ENCODE measurements at regions not wholly inside any gene's neighbourhood (a gene's known extent, or its start where the extent isn't known, plus 50 kb on each side); places are given as distances from the start of the nearest gene placed in this dataset.

GRCh38 chr13:81207636-81208035, 866.7 kb upstream of the SPRY2 start:
- DNase-seq (ENCODE audit: low spot score), result no peak
- Histone ChIP-seq H2BK120ac (ENCODE audit: low read depth, low read length) (no peak overlapping the region), H3K36me3 (replicated peaks in 1 of 2; ENCODE audit: control insufficient read depth in 2 of 2, insufficient read depth in 2 of 2, low read length in 2 of 2) (no peaks in the 10 kb centered on the region), H4K91ac (ENCODE audit: low read depth, low read length, poor library complexity) (no peak overlapping the region), H3K4me2 (ENCODE audit: insufficient read depth, low read length, poor library complexity, severe bottlenecking) (no peak overlapping the region), H3K4me1 (ENCODE audit: control insufficient read depth in 2 of 2, insufficient read depth in 1 of 2, low read depth in 1 of 2, low read length in 2 of 2) (peaks cover 0 to 5% of the 10 kb centered on the region in 2 donors), H3K4ac (ENCODE audit: low read length) (no peak overlapping the region), H2BK5ac (ENCODE audit: low read length) (no peak overlapping the region), H3K9ac (ENCODE audit: low read depth, low read length, poor library complexity) (no peak overlapping the region), H4K8ac (ENCODE audit: low read depth, low read length) (no peak overlapping the region), H3K27ac (replicated peaks; ENCODE audit: low read length) (no peak overlapping the region), H3K18ac (ENCODE audit: low read length) (no peak overlapping the region), H3K9me3 (replicated peaks in 1 of 2; ENCODE audit: control insufficient read depth in 2 of 2, insufficient read depth in 1 of 2, low read depth in 1 of 2, low read length in 2 of 2) (no peaks in the 10 kb centered on the region), H3K4me3 (ENCODE audit: low read length in 2 of 2) (no peak overlapping the region), H2BK12ac (ENCODE audit: low read length) (no peak overlapping the region), H2AFZ (ENCODE audit: low read length) (no peak overlapping the region), H2AK5ac (ENCODE audit: low read depth, low read length) (no peak overlapping the region), H3K14ac (ENCODE audit: low read length) (no peak overlapping the region), H3K79me1 (ENCODE audit: low read depth, low read length) (no peaks in the 10 kb centered on the region), H3K27me3 (ENCODE audit: control insufficient read depth in 3 of 3, insufficient read depth in 3 of 3, low read depth in 1 of 3, low read length in 3 of 3) (no peaks in the 10 kb centered on the region), H2BK15ac (ENCODE audit: low read length) (no peak overlapping the region), H3K23ac (ENCODE audit: low read depth, low read length, poor library complexity) (no peak overlapping the region)
- WGBS, 2 donors (ENCODE audit: extremely low coverage in 2 of 2, insufficient read length in 2 of 2, insufficient replicate concordance in 1 of 2), result no CpG with 5 or more reads among the region's 3 CpGs

- no peak overlapping the region for H3K18ac ChIP-seq (ENCODE audit: low read length)
- H3K9me3 ChIP-seq (replicated peaks in 1 of 2; ENCODE audit: control insufficient read depth in 2 of 2, insufficient read depth in 1 of 2, low read depth in 1 of 2, low read length in 2 of 2), result no peaks in the 10 kb centered on the region
- no peaks in the 10 kb centered on the region for H3K27me3 ChIP-seq (ENCODE audit: control insufficient read depth in 3 of 3, insufficient read depth in 3 of 3, low read depth in 1 of 3, low read length in 3 of 3)
- H3K4me1 ChIP-seq (ENCODE audit: control insufficient read depth in 2 of 2, insufficient read depth in 1 of 2, low read depth in 1 of 2, low read length in 2 of 2), result peaks cover 0 to 5% of the 10 kb centered on the region in 2 donors
- H3K79me1 ChIP-seq (ENCODE audit: low read depth, low read length), result no peaks in the 10 kb centered on the region
- no peaks in the 10 kb centered on the region for H3K36me3 ChIP-seq (replicated peaks in 1 of 2; ENCODE audit: control insufficient read depth in 2 of 2, insufficient read depth in 2 of 2, low read length in 2 of 2)
- no peak overlapping the region for H3K4me2 ChIP-seq (ENCODE audit: insufficient read depth, low read length, poor library complexity, severe bottlenecking)
- no peak overlapping the region for H3K9ac ChIP-seq (ENCODE audit: low read depth, low read length, poor library complexity)
- H2BK12ac ChIP-seq (ENCODE audit: low read length), result no peak overlapping the region
- H2AFZ ChIP-seq (ENCODE audit: low read length), result no peak overlapping the region
- no peak overlapping the region for H4K8ac ChIP-seq (ENCODE audit: low read depth, low read length)
- H3K14ac ChIP-seq (ENCODE audit: low read length), result no peak overlapping the region
- H3K23ac ChIP-seq (ENCODE audit: low read depth, low read length, poor library complexity), result no peak overlapping the region
- no peak overlapping the region for H2AK5ac ChIP-seq (ENCODE audit: low read depth, low read length)
- H3K27ac ChIP-seq (replicated peaks; ENCODE audit: low read length), result no peak overlapping the region
- DNase-seq (ENCODE audit: low spot score), result no peak
- H2BK15ac ChIP-seq (ENCODE audit: low read length), result no peak overlapping the region
- no peak overlapping the region for H4K91ac ChIP-seq (ENCODE audit: low read depth, low read length, poor library complexity)
- no peak overlapping the region for H2BK120ac ChIP-seq (ENCODE audit: low read depth, low read length)
- no peak overlapping the region for H3K4ac ChIP-seq (ENCODE audit: low read length)
- no peak overlapping the region for H3K4me3 ChIP-seq (ENCODE audit: low read length in 2 of 2)
- no peak overlapping the region for H2BK5ac ChIP-seq (ENCODE audit: low read length)
These were observed 866.3 kb upstream of the SPRY2 start for GRCh38 chr13:81207231-81207630.

- no peak for DNase-seq (ENCODE audit: low spot score)
- Histone ChIP-seq H3K14ac (ENCODE audit: low read length) (no peak overlapping the region), H2BK120ac (ENCODE audit: low read depth, low read length) (no peak overlapping the region), H3K27ac (replicated peaks; ENCODE audit: low read length) (no peak overlapping the region), H3K4me2 (ENCODE audit: insufficient read depth, low read length, poor library complexity, severe bottlenecking) (no peak overlapping the region), H3K9me3 (replicated peaks in 1 of 2; ENCODE audit: control insufficient read depth in 2 of 2, insufficient read depth in 1 of 2, low read depth in 1 of 2, low read length in 2 of 2) (no peaks in the 10 kb centered on the region), H2AK5ac (ENCODE audit: low read depth, low read length) (no peak overlapping the region), H3K18ac (ENCODE audit: low read length) (no peak overlapping the region), H3K79me1 (ENCODE audit: low read depth, low read length) (no peaks in the 10 kb centered on the region), H2AFZ (ENCODE audit: low read length) (no peak overlapping the region), H3K27me3 (ENCODE audit: control insufficient read depth in 3 of 3, insufficient read depth in 3 of 3, low read depth in 1 of 3, low read length in 3 of 3) (no peaks in the 10 kb centered on the region), H3K36me3 (replicated peaks in 1 of 2; ENCODE audit: control insufficient read depth in 2 of 2, insufficient read depth in 2 of 2, low read length in 2 of 2) (no peaks in the 10 kb centered on the region), H3K23ac (ENCODE audit: low read depth, low read length, poor library complexity) (no peak overlapping the region), H3K4ac (ENCODE audit: low read length) (no peak overlapping the region), H3K9ac (ENCODE audit: low read depth, low read length, poor library complexity) (no peak overlapping the region), H2BK12ac (ENCODE audit: low read length) (no peak overlapping the region), H4K8ac (ENCODE audit: low read depth, low read length) (no peak overlapping the region), H4K91ac (ENCODE audit: low read depth, low read length, poor library complexity) (no peak overlapping the region), H2BK5ac (ENCODE audit: low read length) (no peak overlapping the region), H3K4me1 (ENCODE audit: control insufficient read depth in 2 of 2, insufficient read depth in 1 of 2, low read depth in 1 of 2, low read length in 2 of 2) (peaks cover 0 to 3% of the 10 kb centered on the region in 2 donors), H3K4me3 (ENCODE audit: low read length in 2 of 2) (no peak overlapping the region), H2BK15ac (ENCODE audit: low read length) (no peak overlapping the region)
- no CpG with 5 or more reads among the region's 1 CpG for WGBS, 2 donors (ENCODE audit: extremely low coverage in 2 of 2, insufficient read length in 2 of 2, insufficient replicate concordance in 1 of 2)
These were observed 862.9 kb upstream of the SPRY2 start for GRCh38 chr13:81203783-81204182.

GRCh38 chr13:81199956-81200355, 859.0 kb upstream of the SPRY2 start:
- H2BK12ac ChIP-seq (ENCODE audit: low read length), result no peak overlapping the region
- no peak overlapping the region for H4K8ac ChIP-seq (ENCODE audit: low read depth, low read length)
- H3K27me3 ChIP-seq (ENCODE audit: control insufficient read depth in 3 of 3, insufficient read depth in 3 of 3, low read depth in 1 of 3, low read length in 3 of 3), result no peaks in the 10 kb centered on the region
- H3K14ac ChIP-seq (ENCODE audit: low read length), result no peak overlapping the region
- no peak overlapping the region for H3K4me2 ChIP-seq (ENCODE audit: insufficient read depth, low read length, poor library complexity, severe bottlenecking)
- no peak overlapping the region for H3K4ac ChIP-seq (ENCODE audit: low read length)
- no peak overlapping the region for H3K27ac ChIP-seq (replicated peaks; ENCODE audit: low read length)
- no peak for DNase-seq (ENCODE audit: low spot score)
- no peaks in the 10 kb centered on the region for H3K4me1 ChIP-seq (ENCODE audit: control insufficient read depth in 2 of 2, insufficient read depth in 1 of 2, low read depth in 1 of 2, low read length in 2 of 2)
- H3K36me3 ChIP-seq (replicated peaks in 1 of 2; ENCODE audit: control insufficient read depth in 2 of 2, insufficient read depth in 2 of 2, low read length in 2 of 2), result no peaks in the 10 kb centered on the region
- H2AK5ac ChIP-seq (ENCODE audit: low read depth, low read length), result no peak overlapping the region
- no peak overlapping the region for H3K23ac ChIP-seq (ENCODE audit: low read depth, low read length, poor library complexity)
- H2BK120ac ChIP-seq (ENCODE audit: low read depth, low read length), result no peak overlapping the region
- H2BK5ac ChIP-seq (ENCODE audit: low read length), result no peak overlapping the region
- no peak overlapping the region for H2BK15ac ChIP-seq (ENCODE audit: low read length)
- H3K4me3 ChIP-seq (ENCODE audit: low read length in 2 of 2), result no peak overlapping the region
- no peak overlapping the region for H3K18ac ChIP-seq (ENCODE audit: low read length)
- H3K79me1 ChIP-seq (ENCODE audit: low read depth, low read length), result no peaks in the 10 kb centered on the region
- no peaks in the 10 kb centered on the region for H3K9me3 ChIP-seq (replicated peaks in 1 of 2; ENCODE audit: control insufficient read depth in 2 of 2, insufficient read depth in 1 of 2, low read depth in 1 of 2, low read length in 2 of 2)
- no peak overlapping the region for H3K9ac ChIP-seq (ENCODE audit: low read depth, low read length, poor library complexity)
- H4K91ac ChIP-seq (ENCODE audit: low read depth, low read length, poor library complexity), result no peak overlapping the region
- WGBS, 2 donors (ENCODE audit: extremely low coverage in 2 of 2, insufficient read length in 2 of 2, insufficient replicate concordance in 1 of 2), result no CpG with 5 or more reads among the region's 4 CpGs
- no peak overlapping the region for H2AFZ ChIP-seq (ENCODE audit: low read length)

Measured in neuronal stem cell (in vitro differentiated cells).